Endothelial cell of umbilical vein (primary cell): ENCODE measurements at regions not wholly inside any gene's neighbourhood (a gene's known extent, or its start where the extent isn't known, plus 50 kb on each side); places are given as distances from the start of the nearest gene placed in this dataset.

ENCODE experiments used
- BruUV-seq: library from RNA; stranded (reverse); fragments of 400-500 nt; replicated peaks from 2 replicates; lab custom pipeline; 2021; lab: Mats Ljungman, UMichigan
- CTCF ChIA-PET: fragments of 300-600, 350-600 bp; sonication (Branson Sonifier 250); formaldehyde crosslinking; loops from one replicate; lab custom pipeline; 2021; ENCODE audit warnings: antibody characterized with exemption, inconsistent platforms; lab: Charles Lee
- POLR2A ChIA-PET: fragments of 300-600, 350-600 bp; sonication (Branson Sonifier 250); formaldehyde crosslinking; loops from one replicate; lab custom pipeline; 2021; ENCODE audit warnings: antibody characterized with exemption, inconsistent platforms; lab: Charles Lee
- DNase-seq: peaks from one replicate; pipeline ENCODE4 v3.0.0-alpha.2; 2011; ENCODE audit warnings: low read depth, low spot score
- FAIRE-seq: peaks from 2 replicates; lab custom pipeline; 2011; peaks lifted over from hg19 to GRCh38; lab: Jason Lieb, UNC
- H2AFZ ChIP-seq: 2 replicates; pipeline ENCODE4 v1.6.0; 2012; ENCODE audit warnings: low read depth, low read length, control low read depth, inconsistent platforms
- H3K27ac ChIP-seq: 2 replicates; pipeline ENCODE4 v1.5.1; 2011; ENCODE audit warnings: low read depth, mild to moderate bottlenecking, control low read depth, low read length, moderate library complexity; ENCODE audit not compliant: insufficient read depth
- H3K27me3 ChIP-seq, 2 experiments: 2 replicates each; pipeline versions ENCODE4 v1.6.0 to v1.6.1; 2011; ENCODE audit warnings: low read length in 2 of 2, mixed read lengths in 1 of 2; ENCODE audit not compliant: control insufficient read depth in 2 of 2, insufficient read depth in 2 of 2
- H3K36me3 ChIP-seq, 2 experiments: 2 replicates in 1 of 2; 3 replicates in 1 of 2; pipeline ENCODE4 v1.5.1; 2011; ENCODE audit warnings: low read length in 2 of 2, mild to moderate bottlenecking in 1 of 2, moderate library complexity in 1 of 2; ENCODE audit not compliant: control insufficient read depth in 2 of 2, insufficient read depth in 2 of 2; ENCODE audit errors: extremely low read depth in 1 of 2
- H3K4me1 ChIP-seq: 3 replicates; pipeline ENCODE4 v1.5.1; 2011; ENCODE audit warnings: mild to moderate bottlenecking, low read length; ENCODE audit not compliant: control insufficient read depth, insufficient read depth; ENCODE audit errors: extremely low read depth
- H3K4me2 ChIP-seq: 2 replicates; pipeline ENCODE4 v1.6.1; 2011; ENCODE audit warnings: low read length, control low read depth, mixed read lengths; ENCODE audit not compliant: insufficient read depth
- H3K4me3 ChIP-seq, 3 experiments: fragments of 200-600 bp in 1 of 3; sonication (generic), shearing (Covaris generic) in 1 of 3; replicated peaks in 1 of 3; 2 replicates each; pipeline ENCODE4 v1.5.1; 2011 to 2016; ENCODE audit warnings: control low read depth in 3 of 3, low read length in 3 of 3, mild to moderate bottlenecking in 2 of 3, inconsistent platforms in 1 of 3, low read depth in 1 of 3, moderate library complexity in 1 of 3; ENCODE audit not compliant: insufficient read depth in 1 of 3
- H3K79me2 ChIP-seq: 2 replicates; pipeline ENCODE4 v1.6.0; 2012; ENCODE audit warnings: low read length, inconsistent platforms; ENCODE audit not compliant: control insufficient read depth, insufficient read depth
- H3K9ac ChIP-seq: replicated peaks from 2 replicates; pipeline ENCODE3; 2011; ENCODE audit warnings: low read length, control low read depth; ENCODE audit not compliant: insufficient read depth; ENCODE audit errors: extremely low read depth
- H3K9me1 ChIP-seq: replicated peaks from 3 replicates; pipeline ENCODE4 v1.6.0; 2011; ENCODE audit warnings: mild to moderate bottlenecking, low read length; ENCODE audit not compliant: control insufficient read depth, insufficient read depth; ENCODE audit errors: extremely low read depth
- H3K9me3 ChIP-seq: replicated peaks from 2 replicates; pipeline ENCODE4 v1.5.1; 2012; ENCODE audit warnings: low read length, inconsistent platforms; ENCODE audit not compliant: control insufficient read depth, insufficient read depth
- H4K20me1 ChIP-seq: replicated peaks from 2 replicates; pipeline ENCODE3; 2011; ENCODE audit warnings: mild to moderate bottlenecking, low read length; ENCODE audit not compliant: control insufficient read depth, insufficient read depth; ENCODE audit errors: extremely low read depth
- EZH2 ChIP-seq: IDR thresholded peaks from 2 replicates; pipeline ENCODE4 v1.6.1; 2012; ENCODE audit warnings: borderline replicate concordance, low read depth, mild to moderate bottlenecking, moderate library complexity, low read length, inconsistent platforms; ENCODE audit not compliant: severe bottlenecking
- GATA2 ChIP-seq: IDR thresholded peaks from 2 replicates; pipeline ENCODE4 v1.7.0; 2011; ENCODE audit warnings: low read depth, mild to moderate bottlenecking, moderate library complexity, mixed read lengths, low read length; ENCODE audit not compliant: insufficient read length, insufficient read depth
- JUN ChIP-seq: IDR thresholded peaks from 2 replicates; pipeline ENCODE4 v1.6.1; 2011; ENCODE audit warnings: borderline replicate concordance, low read depth; ENCODE audit not compliant: insufficient read length, insufficient read depth
- POLR2A ChIP-seq: IDR thresholded peaks from 2 replicates; pipeline ENCODE4 v1.6.1; 2012; ENCODE audit warnings: low read depth, mild to moderate bottlenecking, control low read depth, low read length
- POLR2AphosphoS5 ChIP-seq: IDR thresholded peaks from 2 replicates; pipeline ENCODE4 v1.6.1; 2012; ENCODE audit warnings: low read depth, mild to moderate bottlenecking, control low read depth, low read length, moderate library complexity; ENCODE audit not compliant: insufficient read depth
- dilution Hi-C: fragments of 300-500 bp; cut with MboI; formaldehyde crosslinking; loops from one replicate; pipeline ENCODE4 v1.15.0; 2019; ENCODE audit warnings: low sequenced_read_pairs; ENCODE audit not compliant: extremely low pct_ligation_motif_present
- intact Hi-C: fragments of 100-400 bp; cut with micrococcal nuclease; formaldehyde crosslinking; loops from one replicate; pipeline ENCODE4 v1.10.0; 2022
- TF ChIP-seq, protein P1 (sequence below): IDR thresholded peaks from 2 replicates; pipeline ENCODE4 v1.6.1; 2011; ENCODE audit not compliant: insufficient read depth, insufficient read length
- TF ChIP-seq, protein P2 (sequence below), 2 donors: IDR thresholded peaks; 1 replicate in 1 of 2; 2 replicates in 1 of 2; pipeline ENCODE4 v1.5.1; 2011; ENCODE audit warnings: low read length in 2 of 2, mild to moderate bottlenecking in 2 of 2, moderate library complexity in 2 of 2, control low read depth in 1 of 2, inconsistent platforms in 1 of 2, low read depth in 1 of 2; ENCODE audit not compliant: insufficient read depth in 1 of 2; ENCODE audit errors: extremely low read depth in 1 of 2

GRCh38 chr5:53291528-53291927, 182.0 kb upstream of the MOCS2 start:
- dilution Hi-C loops = no loop called here
- Histone ChIP-seq H3K36me3 (no peaks in the 10 kb centered on the region), H3K9me3 (no peaks in the 10 kb centered on the region), H3K79me2 (no peaks in the 10 kb centered on the region), H3K27me3 (no peaks in the 10 kb centered on the region), H3K9me1 (no peaks in the 10 kb centered on the region), H4K20me1 (no peaks in the 10 kb centered on the region), H3K27ac (no peak overlapping the region), H3K4me1 (no peaks in the 10 kb centered on the region), H3K9ac (no peak overlapping the region), H3K4me2 (no peak overlapping the region), H2AFZ (no peak overlapping the region), H3K4me3 (no peak overlapping the region)
- POLR2A ChIA-PET = no interaction called here
- TF ChIP-seq POLR2AphosphoS5 (no peak), GATA2 (no peak), EZH2 (no peak), JUN (no peak), POLR2A (no peak)
- TF ChIP-seq, protein P1, sequence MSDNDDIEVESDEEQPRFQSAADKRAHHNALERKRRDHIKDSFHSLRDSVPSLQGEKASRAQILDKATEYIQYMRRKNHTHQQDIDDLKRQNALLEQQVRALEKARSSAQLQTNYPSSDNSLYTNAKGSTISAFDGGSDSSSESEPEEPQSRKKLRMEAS = no peak
- TF ChIP-seq, protein P2, sequence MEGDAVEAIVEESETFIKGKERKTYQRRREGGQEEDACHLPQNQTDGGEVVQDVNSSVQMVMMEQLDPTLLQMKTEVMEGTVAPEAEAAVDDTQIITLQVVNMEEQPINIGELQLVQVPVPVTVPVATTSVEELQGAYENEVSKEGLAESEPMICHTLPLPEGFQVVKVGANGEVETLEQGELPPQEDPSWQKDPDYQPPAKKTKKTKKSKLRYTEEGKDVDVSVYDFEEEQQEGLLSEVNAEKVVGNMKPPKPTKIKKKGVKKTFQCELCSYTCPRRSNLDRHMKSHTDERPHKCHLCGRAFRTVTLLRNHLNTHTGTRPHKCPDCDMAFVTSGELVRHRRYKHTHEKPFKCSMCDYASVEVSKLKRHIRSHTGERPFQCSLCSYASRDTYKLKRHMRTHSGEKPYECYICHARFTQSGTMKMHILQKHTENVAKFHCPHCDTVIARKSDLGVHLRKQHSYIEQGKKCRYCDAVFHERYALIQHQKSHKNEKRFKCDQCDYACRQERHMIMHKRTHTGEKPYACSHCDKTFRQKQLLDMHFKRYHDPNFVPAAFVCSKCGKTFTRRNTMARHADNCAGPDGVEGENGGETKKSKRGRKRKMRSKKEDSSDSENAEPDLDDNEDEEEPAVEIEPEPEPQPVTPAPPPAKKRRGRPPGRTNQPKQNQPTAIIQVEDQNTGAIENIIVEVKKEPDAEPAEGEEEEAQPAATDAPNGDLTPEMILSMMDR (IDR thresholded peaks at IDR 0.05; ENCODE audit: extremely low read depth in 1 of 2, insufficient read depth in 1 of 2, low read depth in 1 of 2, low read length in 2 of 2) = no peak
- DNase-seq (no peak), FAIRE-seq (no peak)
- no TSS peak for BruUV-seq
- intact Hi-C loops = no loop called here
- CTCF ChIA-PET = interaction anchor here (0.9 to 1.6 kb wide), 6 partner anchors 13 to 952 kb away, joined by 3 to 4 read pairs (median 4); no protein-coding TSS in a partner anchor
